MM.1S (cell line): ENCODE measurements at regions not wholly inside any gene's neighbourhood (a gene's known extent, or its start where the extent isn't known, plus 50 kb on each side); places are given as distances from the start of the nearest gene placed in this dataset.

Experiments
- DNase-seq: peaks from one replicate; pipeline ENCODE4 v3.0.0-alpha.2; 2015
- H2AFZ ChIP-seq: fragments of 300-600 bp; sonication (generic); 2 replicates; pipeline ENCODE4 v1.6.0; 2016; ENCODE audit warnings: antibody characterized with exemption, low read length
- H3F3A ChIP-seq: fragments of 300-600 bp; sonication (generic); 2 replicates; pipeline ENCODE4 v1.6.1; 2016; ENCODE audit warnings: mild to moderate bottlenecking, antibody characterized with exemption, low read length, moderate library complexity, mixed read lengths; ENCODE audit not compliant: insufficient read depth
- H3K27ac ChIP-seq: fragments of 300-600 bp; sonication (generic); 2 replicates; pipeline ENCODE4 v1.5.1; 2016; ENCODE audit warnings: mild to moderate bottlenecking, low read length
- H3K27me3 ChIP-seq: fragments of 300-600 bp; sonication (generic); replicated peaks from 2 replicates; pipeline ENCODE4 v1.6.0; 2016; ENCODE audit warnings: low read length; ENCODE audit not compliant: insufficient read depth
- H3K36me3 ChIP-seq: fragments of 300-600 bp; sonication (generic); replicated peaks from 2 replicates; pipeline ENCODE4 v1.6.1; 2016; ENCODE audit warnings: mild to moderate bottlenecking, low read length, mixed read lengths; ENCODE audit not compliant: insufficient read depth
- H3K4me1 ChIP-seq: fragments of 300-600 bp; sonication (generic); 2 replicates; pipeline ENCODE4 v1.6.1; 2016; ENCODE audit warnings: low read length, mixed read lengths
- H3K4me2 ChIP-seq: fragments of 300-600 bp; sonication (generic); 2 replicates; pipeline ENCODE4 v1.6.0; 2016; ENCODE audit warnings: low read depth, low read length
- H3K4me3 ChIP-seq: fragments of 300-600 bp; sonication (generic); 2 replicates; pipeline ENCODE4 v1.5.1; 2016; ENCODE audit warnings: low read length, mixed read lengths
- H3K79me2 ChIP-seq: fragments of 300-600 bp; sonication (generic); 2 replicates; pipeline ENCODE4 v1.6.1; 2016; ENCODE audit warnings: mixed run types, low read length, mixed read lengths
- H3K9ac ChIP-seq: fragments of 300-600 bp; sonication (generic); 2 replicates; pipeline ENCODE4 v1.6.1; 2016; ENCODE audit warnings: low read length, mixed read lengths
- H3K9me2 ChIP-seq: fragments of 300-600 bp; sonication (generic); replicated peaks from 2 replicates; pipeline ENCODE4 v1.6.1; 2016; ENCODE audit warnings: mild to moderate bottlenecking, low read length, mixed read lengths; ENCODE audit not compliant: insufficient read depth
- H3K9me3 ChIP-seq: fragments of 300-600 bp; sonication (generic); replicated peaks from 2 replicates; pipeline ENCODE4 v1.6.1; 2016; ENCODE audit warnings: mild to moderate bottlenecking, low read length, mixed read lengths; ENCODE audit not compliant: insufficient read depth
- H4K20me1 ChIP-seq: fragments of 300-600 bp; sonication (generic); 2 replicates; pipeline ENCODE4 v1.6.1; 2016; ENCODE audit warnings: mild to moderate bottlenecking, low read length, moderate library complexity, mixed read lengths; ENCODE audit not compliant: insufficient read depth
- CTCF ChIP-seq: fragments of 300-600 bp; sonication (generic); IDR thresholded peaks from 2 replicates; pipeline ENCODE4 v1.5.1; 2016; ENCODE audit warnings: antibody characterized with exemption, low read length, mixed read lengths
- EZH2 ChIP-seq: fragments of 300-600 bp; sonication (generic); optimal IDR thresholded peaks from 2 replicates; pipeline ENCODE3; 2017; ENCODE audit warnings: low read depth, mild to moderate bottlenecking, antibody characterized with exemption, low read length, mixed read lengths
- EZH2phosphoT487 ChIP-seq: fragments of 300-600 bp; sonication (generic); IDR thresholded peaks from 2 replicates; pipeline ENCODE4 v1.6.1; 2018; ENCODE audit warnings: antibody characterized with exemption, low read length

GRCh38 chr7:125572414-125572813 is 642.8 kb upstream of the POT1 start:
- H3K9me2 ChIP-seq, result no peaks in the 10 kb centered on the region
- H3K9me3 ChIP-seq, result no peaks in the 10 kb centered on the region
- H3K27me3 ChIP-seq, result no peaks in the 10 kb centered on the region
- peaks cover 11% of the 10 kb centered on the region; the same call in 1 of the 2 replicates for H3K4me1 ChIP-seq
- no peak overlapping the region for H2AFZ ChIP-seq
- DNase-seq, result no peak
- TF ChIP-seq EZH2phosphoT487 (no peak), CTCF (no peak), EZH2 (no peak)
- H3K4me2 ChIP-seq, result no peak overlapping the region
- H3K79me2 ChIP-seq, result no peaks in the 10 kb centered on the region
- H3F3A ChIP-seq, result peaks cover 7% of the 10 kb centered on the region
- H3K4me3 ChIP-seq, result no peak overlapping the region
- H3K9ac ChIP-seq, result no peak overlapping the region
- H4K20me1 ChIP-seq, result no peaks in the 10 kb centered on the region
- H3K36me3 ChIP-seq, result no peaks in the 10 kb centered on the region
- no peak overlapping the region for H3K27ac ChIP-seq

GRCh38 chr7:125568799-125569198 is 639.2 kb upstream of the POT1 start:
- H2AFZ ChIP-seq, result no peak overlapping the region
- TF ChIP-seq CTCF, result no peak
- no peak for TF ChIP-seq EZH2phosphoT487
- TF ChIP-seq EZH2, result no peak
- DNase-seq, result peak; percentile 90
- no peaks in the 10 kb centered on the region for H3K9me3 ChIP-seq
- H3K9ac ChIP-seq, result no peak overlapping the region; the same call in 1 of the 2 replicates
- peak overlapping the region; percentile 49; the same call in 1 of the 2 replicates for H3K27ac ChIP-seq
- H4K20me1 ChIP-seq, result no peaks in the 10 kb centered on the region
- H3K4me1 ChIP-seq, result peaks cover 11% of the 10 kb centered on the region; the same call in 1 of the 2 replicates
- peak overlapping the region; percentile 8; the same call in 1 of the 2 replicates for H3K4me3 ChIP-seq
- peak overlapping the region; percentile 13; the same call in 1 of the 2 replicates for H3K4me2 ChIP-seq
- H3K9me2 ChIP-seq, result no peaks in the 10 kb centered on the region
- no peaks in the 10 kb centered on the region for H3K79me2 ChIP-seq
- H3F3A ChIP-seq, result peaks cover 7% of the 10 kb centered on the region
- no peaks in the 10 kb centered on the region for H3K36me3 ChIP-seq
- no peaks in the 10 kb centered on the region for H3K27me3 ChIP-seq

GRCh38 chr7:125567686-125568085 is 638.1 kb upstream of the POT1 start:
- no peak overlapping the region for H3K4me3 ChIP-seq
- no peaks in the 10 kb centered on the region for H3K79me2 ChIP-seq
- H3K27ac ChIP-seq, result no peak overlapping the region
- H3K9me3 ChIP-seq, result no peaks in the 10 kb centered on the region
- H3K4me1 ChIP-seq, result peaks cover 11% of the 10 kb centered on the region; the same call in 1 of the 2 replicates
- H3K27me3 ChIP-seq, result no peaks in the 10 kb centered on the region
- H2AFZ ChIP-seq, result no peak overlapping the region
- TF ChIP-seq EZH2 (no peak), CTCF (no peak), EZH2phosphoT487 (no peak)
- no peaks in the 10 kb centered on the region for H4K20me1 ChIP-seq
- no peaks in the 10 kb centered on the region for H3K9me2 ChIP-seq
- no peak overlapping the region for H3K4me2 ChIP-seq
- H3K36me3 ChIP-seq, result no peaks in the 10 kb centered on the region
- peaks cover 7% of the 10 kb centered on the region for H3F3A ChIP-seq
- no peak for DNase-seq
- H3K9ac ChIP-seq, result no peak overlapping the region
